ENCODE measurements at regions not wholly inside any gene's neighbourhood (a gene's known extent, or its start where the extent isn't known, plus 50 kb on each side); places are given as distances from the start of the nearest gene placed in this dataset.

DNA sequence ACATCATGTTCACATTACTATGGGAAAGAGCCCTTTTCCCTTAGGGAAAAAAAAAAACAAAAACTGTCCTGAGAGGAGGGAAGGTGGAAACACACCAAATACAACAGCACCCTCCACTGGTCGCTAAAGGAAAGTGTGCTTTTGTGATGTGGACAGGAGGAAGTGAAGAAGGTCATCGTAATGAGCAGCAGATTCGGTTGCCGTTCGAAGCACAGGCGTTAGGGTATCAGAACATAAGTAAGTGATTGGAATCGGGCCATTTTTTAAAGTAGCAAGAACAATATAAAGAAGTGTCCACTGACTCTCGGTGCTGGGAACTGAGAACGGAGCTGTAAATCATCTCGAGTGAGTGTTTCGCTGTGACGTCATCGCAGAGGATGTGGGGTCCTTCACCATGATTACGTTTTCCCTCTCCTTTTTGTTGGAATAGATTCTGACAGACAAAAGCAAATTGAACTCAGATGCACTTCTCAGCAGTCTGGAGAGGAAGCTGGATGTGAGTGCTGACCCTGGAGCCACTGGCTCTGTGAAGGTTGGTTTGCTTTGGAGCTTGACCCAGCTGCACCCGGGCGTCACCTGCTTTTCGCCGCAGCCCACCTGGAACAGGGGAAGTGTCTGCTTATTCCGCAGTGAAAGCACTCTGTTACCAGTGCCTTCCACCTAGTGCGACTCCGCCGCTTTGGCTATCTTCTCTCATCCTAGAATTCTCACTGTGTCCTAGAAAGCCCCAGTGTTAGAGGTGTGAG, 203.6 kb upstream of the GMDS start:
- DNase-seq (ENCODE audit: low spot score): peak; percentile 85
- TF ChIP-seq, protein P1, sequence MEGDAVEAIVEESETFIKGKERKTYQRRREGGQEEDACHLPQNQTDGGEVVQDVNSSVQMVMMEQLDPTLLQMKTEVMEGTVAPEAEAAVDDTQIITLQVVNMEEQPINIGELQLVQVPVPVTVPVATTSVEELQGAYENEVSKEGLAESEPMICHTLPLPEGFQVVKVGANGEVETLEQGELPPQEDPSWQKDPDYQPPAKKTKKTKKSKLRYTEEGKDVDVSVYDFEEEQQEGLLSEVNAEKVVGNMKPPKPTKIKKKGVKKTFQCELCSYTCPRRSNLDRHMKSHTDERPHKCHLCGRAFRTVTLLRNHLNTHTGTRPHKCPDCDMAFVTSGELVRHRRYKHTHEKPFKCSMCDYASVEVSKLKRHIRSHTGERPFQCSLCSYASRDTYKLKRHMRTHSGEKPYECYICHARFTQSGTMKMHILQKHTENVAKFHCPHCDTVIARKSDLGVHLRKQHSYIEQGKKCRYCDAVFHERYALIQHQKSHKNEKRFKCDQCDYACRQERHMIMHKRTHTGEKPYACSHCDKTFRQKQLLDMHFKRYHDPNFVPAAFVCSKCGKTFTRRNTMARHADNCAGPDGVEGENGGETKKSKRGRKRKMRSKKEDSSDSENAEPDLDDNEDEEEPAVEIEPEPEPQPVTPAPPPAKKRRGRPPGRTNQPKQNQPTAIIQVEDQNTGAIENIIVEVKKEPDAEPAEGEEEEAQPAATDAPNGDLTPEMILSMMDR (IDR thresholded peaks at IDR 0.05; ENCODE audit: poor library complexity): peak; percentile 83
- no peak for TF ChIP-seq EZH2phosphoT487 (IDR thresholded peaks at IDR 0.05; ENCODE audit: low read depth, severe bottlenecking, unreplicated experiment)
- Histone ChIP-seq H4K20me1 (ENCODE audit: insufficient read depth, poor library complexity, severe bottlenecking) (no peaks in the 10 kb centered on the region), H3K9me2 (replicated peaks; ENCODE audit: insufficient read depth) (no peaks in the 10 kb centered on the region), H3K4me3 (no peak overlapping the region), H3K27me3 (no peaks in the 10 kb centered on the region), H2AFZ (peak overlapping the region; percentile 4), H3K27ac (no peak overlapping the region), H3K4me1 (ENCODE audit: insufficient read depth) (peaks cover 8% of the 10 kb centered on the region), H3K36me3 (replicated peaks; ENCODE audit: insufficient read depth, low read depth) (no peaks in the 10 kb centered on the region), H3K9me3 (ENCODE audit: low read depth) (no peaks in the 10 kb centered on the region), H3K79me2 (no peaks in the 10 kb centered on the region), H3K4me2 (peak overlapping the region; percentile 70)
- 17% methylated on average over 22 of the region's 22 CpGs for WGBS (ENCODE audit: low lambda C conversion rate, missing lambda C conversion rate)

DNA sequence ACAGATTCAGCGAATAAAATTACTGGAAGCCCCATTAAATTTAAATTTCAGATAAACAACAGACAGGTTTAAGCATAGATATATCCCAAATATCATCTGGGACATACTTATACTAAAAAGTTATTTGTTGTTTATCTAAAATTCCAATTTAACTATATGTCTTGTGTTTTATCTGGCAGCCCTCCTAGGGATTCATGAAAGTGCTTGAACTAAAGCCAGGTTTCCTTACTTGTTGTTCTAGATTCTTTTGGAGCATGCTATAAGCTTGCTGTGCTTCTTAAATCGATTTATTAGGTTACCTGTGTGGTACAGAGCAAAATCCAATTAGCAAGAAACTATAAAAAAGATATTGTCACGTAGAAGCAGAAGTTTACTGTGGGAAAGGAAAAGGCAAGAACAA, 202.5 kb upstream of the GMDS start:
- peaks cover 8% of the 10 kb centered on the region for H3K4me1 ChIP-seq (ENCODE audit: insufficient read depth)
- no peaks in the 10 kb centered on the region for H3K9me3 ChIP-seq (ENCODE audit: low read depth)
- H3K27ac ChIP-seq: no peak overlapping the region
- no peaks in the 10 kb centered on the region for H3K79me2 ChIP-seq
- H4K20me1 ChIP-seq (ENCODE audit: insufficient read depth, poor library complexity, severe bottlenecking): no peaks in the 10 kb centered on the region
- no peak for TF ChIP-seq EZH2phosphoT487 (IDR thresholded peaks at IDR 0.05; ENCODE audit: low read depth, severe bottlenecking, unreplicated experiment)
- TF ChIP-seq, protein P1 (IDR thresholded peaks at IDR 0.05; ENCODE audit: poor library complexity): no peak
- no peak for TF ChIP-seq EZH2 (IDR thresholded peaks at IDR 0.05; ENCODE audit: borderline replicate concordance)
- H3K4me3 ChIP-seq: no peak overlapping the region
- no peak for DNase-seq (ENCODE audit: low spot score)
- H2AFZ ChIP-seq: no peak overlapping the region
- no peaks in the 10 kb centered on the region for H3K27me3 ChIP-seq
- no peaks in the 10 kb centered on the region for H3K36me3 ChIP-seq (replicated peaks; ENCODE audit: insufficient read depth, low read depth)
- H3K4me2 ChIP-seq: no peak overlapping the region
- WGBS (ENCODE audit: low lambda C conversion rate, missing lambda C conversion rate): 54% methylated on average over 3 of the region's 3 CpGs
- no peaks in the 10 kb centered on the region for H3K9me2 ChIP-seq (replicated peaks; ENCODE audit: insufficient read depth)

DNA sequence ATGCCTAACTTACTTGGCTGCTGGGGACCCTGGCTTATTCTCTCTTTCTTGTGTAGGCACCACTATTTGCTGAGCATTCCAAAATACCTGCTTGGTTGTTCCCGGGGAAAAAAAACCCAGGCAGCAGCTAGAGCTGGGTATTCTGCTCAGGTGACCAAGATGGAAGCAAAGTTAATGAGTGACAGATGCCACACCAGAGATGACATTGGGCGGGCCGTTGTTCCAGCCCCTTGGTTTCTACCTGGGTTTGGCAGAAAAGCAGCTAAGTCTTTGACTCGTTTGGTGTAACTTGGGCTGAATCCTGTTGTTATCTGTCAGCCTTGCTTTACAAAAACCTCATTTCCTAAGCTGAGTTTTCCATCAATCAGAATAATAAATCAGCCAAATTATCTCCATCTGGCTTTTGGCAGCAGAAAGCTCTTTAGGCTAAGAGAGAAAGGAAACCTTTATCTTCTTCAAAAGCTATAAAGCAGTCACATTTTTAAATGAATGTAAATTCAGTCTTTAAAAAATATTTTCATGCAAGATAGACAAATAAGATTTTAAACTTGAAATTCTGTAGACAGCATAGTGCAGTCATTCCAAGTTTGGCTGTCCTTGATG, 202.0 kb upstream of the GMDS start:
- peak; percentile 50 for DNase-seq (ENCODE audit: low spot score)
- no peak overlapping the region for H3K4me3 ChIP-seq
- H3K36me3 ChIP-seq (replicated peaks; ENCODE audit: insufficient read depth, low read depth): no peaks in the 10 kb centered on the region
- H3K27ac ChIP-seq: peak overlapping the region; percentile 24
- WGBS (ENCODE audit: low lambda C conversion rate, missing lambda C conversion rate): 46% methylated on average over 4 of the region's 4 CpGs
- peak overlapping the region; percentile 56 for H3K4me2 ChIP-seq
- no peaks in the 10 kb centered on the region for H3K27me3 ChIP-seq
- no peaks in the 10 kb centered on the region for H3K9me2 ChIP-seq (replicated peaks; ENCODE audit: insufficient read depth)
- TF ChIP-seq, protein P1 (IDR thresholded peaks at IDR 0.05; ENCODE audit: poor library complexity): no peak
- TF ChIP-seq EZH2 (IDR thresholded peaks at IDR 0.05; ENCODE audit: borderline replicate concordance) (no peak), EZH2phosphoT487 (IDR thresholded peaks at IDR 0.05; ENCODE audit: low read depth, severe bottlenecking, unreplicated experiment) (no peak)
- no peaks in the 10 kb centered on the region for H3K79me2 ChIP-seq
- peaks cover 8% of the 10 kb centered on the region for H3K4me1 ChIP-seq (ENCODE audit: insufficient read depth)
- H2AFZ ChIP-seq: peak overlapping the region; percentile 13
- H3K9me3 ChIP-seq (ENCODE audit: low read depth): no peaks in the 10 kb centered on the region
- no peaks in the 10 kb centered on the region for H4K20me1 ChIP-seq (ENCODE audit: insufficient read depth, poor library complexity, severe bottlenecking)

Data from hepatocyte (in vitro differentiated cells).